GM13976 (cell line): ENCODE measurements at regions not wholly inside any gene's neighbourhood (a gene's known extent, or its start where the extent isn't known, plus 50 kb on each side); places are given as distances from the start of the nearest gene placed in this dataset.

Experiments
- DNase-seq: peaks from one replicate; pipeline ENCODE4 v3.0.0; 2012; ENCODE audit warnings: low spot score
- in situ Hi-C: fragments of 300-500 bp; cut with MboI; formaldehyde crosslinking; loops from one replicate; pipeline ENCODE4 v1.12.0; 2022; ENCODE audit warnings: low sequenced_read_pairs, mixed read lengths, inconsistent platforms; ENCODE audit not compliant: unreplicated experiment
- TF ChIP-seq, protein P1 (sequence below): IDR thresholded peaks from 2 replicates; pipeline ENCODE4 v1.5.1; 2012; ENCODE audit warnings: borderline replicate concordance, mild to moderate bottlenecking; ENCODE audit not compliant: insufficient read depth; ENCODE audit errors: extremely low read depth, missing control alignments, control extremely low read depth

GRCh38 chr9:111161015-111161415 is 122.7 kb upstream of the LPAR1 start:
- TF ChIP-seq, protein P1, sequence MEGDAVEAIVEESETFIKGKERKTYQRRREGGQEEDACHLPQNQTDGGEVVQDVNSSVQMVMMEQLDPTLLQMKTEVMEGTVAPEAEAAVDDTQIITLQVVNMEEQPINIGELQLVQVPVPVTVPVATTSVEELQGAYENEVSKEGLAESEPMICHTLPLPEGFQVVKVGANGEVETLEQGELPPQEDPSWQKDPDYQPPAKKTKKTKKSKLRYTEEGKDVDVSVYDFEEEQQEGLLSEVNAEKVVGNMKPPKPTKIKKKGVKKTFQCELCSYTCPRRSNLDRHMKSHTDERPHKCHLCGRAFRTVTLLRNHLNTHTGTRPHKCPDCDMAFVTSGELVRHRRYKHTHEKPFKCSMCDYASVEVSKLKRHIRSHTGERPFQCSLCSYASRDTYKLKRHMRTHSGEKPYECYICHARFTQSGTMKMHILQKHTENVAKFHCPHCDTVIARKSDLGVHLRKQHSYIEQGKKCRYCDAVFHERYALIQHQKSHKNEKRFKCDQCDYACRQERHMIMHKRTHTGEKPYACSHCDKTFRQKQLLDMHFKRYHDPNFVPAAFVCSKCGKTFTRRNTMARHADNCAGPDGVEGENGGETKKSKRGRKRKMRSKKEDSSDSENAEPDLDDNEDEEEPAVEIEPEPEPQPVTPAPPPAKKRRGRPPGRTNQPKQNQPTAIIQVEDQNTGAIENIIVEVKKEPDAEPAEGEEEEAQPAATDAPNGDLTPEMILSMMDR: no peak
- in situ Hi-C loops: no loop called here
- DNase-seq: no peak

DNA sequence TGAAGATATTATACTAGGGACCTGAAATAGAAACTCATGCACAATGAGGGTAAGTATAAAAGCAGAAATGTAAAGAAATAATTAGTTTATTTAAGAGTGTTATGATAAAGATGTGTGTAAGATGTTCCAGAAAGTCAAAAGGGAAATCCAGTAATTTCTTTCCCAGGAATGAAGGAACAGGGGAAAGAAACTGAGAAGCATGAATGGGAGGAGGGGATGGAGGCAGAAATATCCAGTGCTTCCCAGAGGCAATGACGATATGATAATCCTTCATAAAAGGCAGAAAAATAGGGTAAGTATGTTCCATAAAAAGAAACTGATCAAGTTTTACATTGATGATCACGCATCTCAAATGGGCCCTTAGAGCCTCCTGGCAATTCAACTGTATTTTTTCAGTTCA is 120.7 kb upstream of the LPAR1 start:
- DNase-seq: no peak
- in situ Hi-C loops: no loop called here
- TF ChIP-seq, protein P1: no peak

- TF ChIP-seq, protein P1: no peak
- in situ Hi-C loops: no loop called here
- DNase-seq: no peak
These were observed 120.1 kb upstream of the LPAR1 start for GRCh38 chr9:111158363-111158762.

- in situ Hi-C loops: no loop called here
These were observed 115.9 kb upstream of the LPAR1 start for GRCh38 chr9:111154081-111154562.

GRCh38 chr9:111152614-111153406 is 114.5 kb upstream of the LPAR1 start:
- in situ Hi-C loops: no loop called here
- DNase-seq: no peak
- TF ChIP-seq, protein P1: no peak

More at GRCh38 chr9:111154081-111154562, 115.9 kb upstream of the LPAR1 start:
- DNase-seq: no peak
- TF ChIP-seq, protein P1: no peak

DNA sequence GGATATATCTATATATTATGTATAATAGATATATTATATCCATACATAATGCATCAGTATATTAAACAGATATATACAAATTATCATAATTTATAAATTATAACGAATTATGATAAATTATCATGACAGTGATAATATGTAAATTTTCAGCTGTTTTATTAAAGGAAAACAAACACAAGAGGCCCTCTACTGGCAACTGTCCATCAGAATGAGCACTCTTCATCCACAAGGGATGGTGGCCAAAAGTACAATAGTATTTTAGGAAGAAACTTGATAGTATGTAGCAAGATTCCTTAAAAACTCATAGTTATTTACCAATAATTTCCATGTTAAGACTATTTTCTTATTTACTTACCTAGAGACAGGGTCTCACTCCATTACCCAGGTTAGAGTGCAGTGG is 113.3 kb upstream of the LPAR1 start:
- TF ChIP-seq, protein P1: no peak
- DNase-seq: no peak
- in situ Hi-C loops: no loop called here
